Peyer's patch (tissue), 4 donors: ENCODE measurements at regions not wholly inside any gene's neighbourhood (a gene's known extent, or its start where the extent isn't known, plus 50 kb on each side); places are given as distances from the start of the nearest gene placed in this dataset.

ENCODE experiments used
- DNase-seq, 3 donors: peaks; one replicate each; pipeline ENCODE4 v3.0.0-alpha.2; 2017 to 2019
- H3K27ac ChIP-seq, 4 donors: fragments of 200-600 bp; sonication (generic); one replicate each; pipeline ENCODE4 v1.5.1; 2016 to 2019
- H3K27me3 ChIP-seq, 2 donors: fragments of 200-600 bp; sonication (generic); one replicate each; pipeline ENCODE4 v1.5.1; 2019
- H3K36me3 ChIP-seq, 3 donors: fragments of 200-600 bp; sonication (generic); one replicate each; pipeline ENCODE4 v1.5.1; 2016 to 2019
- H3K4me1 ChIP-seq, 4 donors: fragments of 200-600 bp; sonication (generic); one replicate each; pipeline ENCODE4 v1.5.1; 2016 to 2019
- H3K4me3 ChIP-seq, 4 donors: fragments of 200-600 bp; sonication (generic); 1 replicate in 3 of 4; 2 replicates in 1 of 4; pipeline ENCODE4 v1.5.1; 2016 to 2019; ENCODE audit warnings: mild to moderate bottlenecking in 1 of 4
- H3K9me3 ChIP-seq, 4 donors: fragments of 200-600 bp; sonication (generic); one replicate each; pipeline ENCODE4 v1.5.1; 2016 to 2019; ENCODE audit warnings: mild to moderate bottlenecking in 1 of 4
- POLR2A ChIP-seq, 2 donors: fragments of 450-650 bp; IDR thresholded peaks; one replicate each; pipeline ENCODE4 v1.5.1; 2017; ENCODE audit warnings: antibody characterized with exemption in 2 of 2, mild to moderate bottlenecking in 2 of 2, moderate library complexity in 2 of 2
- TF ChIP-seq, protein P1 (sequence below), 6 experiments: fragments of 450-650 bp in 4 of 6; fragments of 200-600 bp in 2 of 6; sonication (generic) in 1 of 6; IDR thresholded peaks; one replicate each; pipeline ENCODE4 v1.5.1; 2017 to 2019; ENCODE audit warnings: antibody characterized with exemption in 6 of 6, mild to moderate bottlenecking in 3 of 6, moderate library complexity in 1 of 6

DNA sequence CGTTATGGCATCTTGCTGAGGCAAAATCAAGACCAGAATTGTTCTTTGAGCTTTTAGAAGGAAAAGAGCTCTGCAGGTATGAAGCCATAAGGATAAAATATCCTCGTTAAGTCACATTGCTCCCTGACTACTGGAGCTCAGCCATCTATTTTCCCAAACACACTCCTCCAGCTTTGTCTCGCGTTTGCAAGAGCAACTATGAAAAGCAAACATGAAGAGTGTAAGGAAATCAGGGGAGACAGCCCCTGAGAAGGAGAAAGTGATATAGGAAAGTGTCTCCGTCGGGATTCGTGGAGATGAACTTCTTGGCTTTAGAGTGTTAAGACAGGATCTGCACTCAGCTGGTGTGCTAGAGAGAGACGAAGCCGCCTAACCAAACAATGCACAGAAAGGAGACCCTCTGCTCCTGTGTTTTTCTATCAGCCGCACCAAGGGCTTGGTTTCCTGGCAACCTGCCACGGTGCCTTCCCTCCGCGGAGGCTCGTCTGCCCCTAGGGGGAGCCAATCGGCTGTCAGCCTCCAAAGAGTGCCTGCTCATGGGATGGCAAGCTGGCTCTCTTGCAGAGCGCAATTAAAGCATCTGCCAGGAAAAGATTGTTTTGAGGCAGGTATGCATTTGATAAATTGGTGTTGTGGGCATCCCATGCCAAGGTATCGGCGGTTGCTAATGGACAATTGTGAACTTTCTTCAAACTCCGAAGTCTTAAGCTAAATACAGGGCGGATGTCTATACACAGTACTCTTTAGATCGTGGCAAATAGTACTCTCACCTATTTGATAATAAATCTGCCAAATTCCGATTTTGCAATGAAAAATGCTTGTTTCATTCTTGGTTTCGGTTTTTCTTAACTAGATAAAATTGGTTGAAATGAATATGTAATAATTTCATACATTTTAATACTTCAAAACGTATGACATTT, 603.2 kb downstream of the RNF144B start:
- Histone ChIP-seq H3K9me3 (no peaks in the 10 kb centered on the region), H3K4me3 (no peak overlapping the region), H3K4me1 (no peaks in the 10 kb centered on the region), H3K27me3 (no peaks in the 10 kb centered on the region), H3K36me3 (no peaks in the 10 kb centered on the region), H3K27ac (no peak overlapping the region)
- TF ChIP-seq, protein P1, sequence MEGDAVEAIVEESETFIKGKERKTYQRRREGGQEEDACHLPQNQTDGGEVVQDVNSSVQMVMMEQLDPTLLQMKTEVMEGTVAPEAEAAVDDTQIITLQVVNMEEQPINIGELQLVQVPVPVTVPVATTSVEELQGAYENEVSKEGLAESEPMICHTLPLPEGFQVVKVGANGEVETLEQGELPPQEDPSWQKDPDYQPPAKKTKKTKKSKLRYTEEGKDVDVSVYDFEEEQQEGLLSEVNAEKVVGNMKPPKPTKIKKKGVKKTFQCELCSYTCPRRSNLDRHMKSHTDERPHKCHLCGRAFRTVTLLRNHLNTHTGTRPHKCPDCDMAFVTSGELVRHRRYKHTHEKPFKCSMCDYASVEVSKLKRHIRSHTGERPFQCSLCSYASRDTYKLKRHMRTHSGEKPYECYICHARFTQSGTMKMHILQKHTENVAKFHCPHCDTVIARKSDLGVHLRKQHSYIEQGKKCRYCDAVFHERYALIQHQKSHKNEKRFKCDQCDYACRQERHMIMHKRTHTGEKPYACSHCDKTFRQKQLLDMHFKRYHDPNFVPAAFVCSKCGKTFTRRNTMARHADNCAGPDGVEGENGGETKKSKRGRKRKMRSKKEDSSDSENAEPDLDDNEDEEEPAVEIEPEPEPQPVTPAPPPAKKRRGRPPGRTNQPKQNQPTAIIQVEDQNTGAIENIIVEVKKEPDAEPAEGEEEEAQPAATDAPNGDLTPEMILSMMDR (IDR thresholded peaks at IDR 0.05): peak in 4 of 6 experiments; percentile 35 to 47 (median 44)
- TF ChIP-seq POLR2A (IDR thresholded peaks at IDR 0.05): no peak
- peak; percentile 15 to 74 (median 73) for DNase-seq

GRCh38 chr6:18997375-18997826, 610.3 kb downstream of the RNF144B start:
- Histone ChIP-seq H3K27me3 (no peaks in the 10 kb centered on the region), H3K36me3 (no peaks in the 10 kb centered on the region), H3K4me1 (no peaks in the 10 kb centered on the region), H3K27ac (no peak overlapping the region), H3K4me3 (no peak overlapping the region), H3K9me3 (no peaks in the 10 kb centered on the region)
- DNase-seq: no peak
- TF ChIP-seq POLR2A (IDR thresholded peaks at IDR 0.05): no peak
- TF ChIP-seq, protein P1 (IDR thresholded peaks at IDR 0.05): peak in 4 of 6 experiments; percentile 20 to 57 (median 52)

DNA sequence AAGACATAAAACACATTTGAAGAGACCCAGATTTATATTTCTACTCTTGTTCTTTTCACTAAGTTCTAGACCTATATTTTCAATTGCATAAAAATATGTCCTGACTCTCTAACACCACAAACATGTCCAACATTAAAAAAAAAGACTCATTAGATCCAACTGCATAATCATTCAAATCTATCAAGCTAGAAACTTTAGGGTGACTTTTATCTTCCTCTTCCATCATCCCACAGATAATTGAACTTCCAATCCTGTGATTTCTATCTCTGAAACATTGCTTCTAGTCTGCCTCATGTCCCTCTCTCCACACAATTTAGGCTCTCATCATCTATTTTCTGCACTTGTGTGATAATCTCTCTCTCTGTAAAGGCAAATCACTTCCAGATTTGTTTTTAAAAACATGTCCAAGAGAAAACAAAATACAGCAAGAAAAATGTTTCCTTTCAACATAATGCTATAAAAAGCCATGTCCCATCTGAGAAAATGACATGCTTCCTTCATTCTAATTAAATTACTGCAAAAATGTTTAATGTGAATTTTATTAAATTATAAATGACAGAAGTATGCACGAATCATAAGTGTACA, 615.9 kb downstream of the RNF144B start:
- TF ChIP-seq POLR2A (IDR thresholded peaks at IDR 0.05): no peak
- Histone ChIP-seq H3K4me1 (no peaks in the 10 kb centered on the region), H3K9me3 (no peaks in the 10 kb centered on the region), H3K27me3 (no peaks in the 10 kb centered on the region), H3K4me3 (no peak overlapping the region), H3K27ac (no peak overlapping the region), H3K36me3 (no peaks in the 10 kb centered on the region)
- DNase-seq: no peak

DNA sequence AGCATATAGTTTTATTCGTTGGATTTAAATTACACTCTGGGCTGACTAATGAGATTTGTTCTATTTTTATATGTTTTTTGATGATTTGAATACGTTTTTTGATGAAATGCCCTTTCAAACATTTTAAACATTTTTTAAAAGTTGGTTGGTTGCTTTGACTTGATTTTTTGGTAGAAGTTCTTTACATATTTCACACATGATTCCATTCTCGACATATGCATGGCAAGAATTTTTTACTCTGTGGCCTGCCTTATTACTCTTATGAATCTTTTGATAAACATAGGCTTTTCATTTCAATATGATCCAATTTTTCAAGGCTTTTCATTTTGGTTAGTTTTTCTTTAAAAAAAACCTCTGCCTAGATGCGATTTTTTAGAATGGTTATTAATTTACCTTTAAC, 617.0 kb downstream of the RNF144B start:
- DNase-seq: no peak
- H3K27ac ChIP-seq: no peak overlapping the region
- TF ChIP-seq, protein P1 (IDR thresholded peaks at IDR 0.05): no peak
- H3K36me3 ChIP-seq: no peaks in the 10 kb centered on the region
- no peaks in the 10 kb centered on the region for H3K9me3 ChIP-seq
- H3K27me3 ChIP-seq: no peaks in the 10 kb centered on the region
- H3K4me1 ChIP-seq: no peaks in the 10 kb centered on the region
- H3K4me3 ChIP-seq: no peak overlapping the region

GRCh38 chr6:19009769-19010168, 622.6 kb downstream of the RNF144B start:
- no peak for TF ChIP-seq POLR2A (IDR thresholded peaks at IDR 0.05)
- Histone ChIP-seq H3K9me3 (no peaks in the 10 kb centered on the region), H3K27me3 (no peaks in the 10 kb centered on the region), H3K36me3 (no peaks in the 10 kb centered on the region), H3K27ac (no peak overlapping the region), H3K4me3 (no peak overlapping the region), H3K4me1 (no peaks in the 10 kb centered on the region)
- no peak for DNase-seq

GRCh38 chr6:19013026-19013705, 626.0 kb downstream of the RNF144B start:
- Histone ChIP-seq H3K4me1 (no peaks in the 10 kb centered on the region), H3K36me3 (no peaks in the 10 kb centered on the region), H3K27ac (no peak overlapping the region), H3K4me3 (no peak overlapping the region), H3K27me3 (no peaks in the 10 kb centered on the region), H3K9me3 (no peaks in the 10 kb centered on the region)
- DNase-seq: no peak
- TF ChIP-seq POLR2A (IDR thresholded peaks at IDR 0.05): no peak
- TF ChIP-seq, protein P1 (IDR thresholded peaks at IDR 0.05): no peak
